ENCODE measurements at regions not wholly inside any gene's neighbourhood (a gene's known extent, or its start where the extent isn't known, plus 50 kb on each side); places are given as distances from the start of the nearest gene placed in this dataset.

GRCh38 chr1:4510276-4510691, 144.1 kb upstream of the AJAP1 start:
- no peak for TF ChIP-seq CTCF (IDR thresholded peaks at IDR 0.05)
- no peak for TF ChIP-seq POLR2AphosphoS5 (IDR thresholded peaks at IDR 0.05)
- no peak for TF ChIP-seq EP300 (IDR thresholded peaks at IDR 0.05)
- TF ChIP-seq POLR2A (IDR thresholded peaks at IDR 0.05), result no peak
